HepG2 (cell line): ENCODE measurements at regions not wholly inside any gene's neighbourhood (a gene's known extent, or its start where the extent isn't known, plus 50 kb on each side); places are given as distances from the start of the nearest gene placed in this dataset.

Experiments
- ATAC-seq: fragments of 200-7000 bp; cut with Tn5 transposase; 3 replicates; pipeline ENCODE4 v1.9.1; 2020; ENCODE audit warnings: mild to moderate bottlenecking, moderate library complexity
- BruUV-seq: library from RNA; stranded (reverse); fragments of 400-500 nt; replicated peaks from 2 replicates; lab custom pipeline; 2021; lab: Mats Ljungman, UMichigan
- CTCF ChIA-PET: fragments of 300-600 bp; formaldehyde crosslinking; extraction: SDS; loops from one replicate; lab custom pipeline; 2021; ENCODE audit warnings: low total read pairs, inconsistent platforms, low intra/inter-chr PET ratio; lab: Yijun Ruan, JAX
- POLR2A ChIA-PET: fragments of 350-600 bp; sonication (Branson Sonifier 250); formaldehyde crosslinking; loops from one replicate; lab custom pipeline; 2020; ENCODE audit warnings: antibody characterized with exemption, inconsistent platforms; lab: Yijun Ruan, JAX
- DNase-seq: peaks from one replicate; pipeline ENCODE4 v3.0.0-alpha.2; 2015; ENCODE audit warnings: low spot score
- FAIRE-seq: peaks from 3 replicates; lab custom pipeline; 2011; peaks lifted over from hg19 to GRCh38; lab: Jason Lieb, UNC
- H2AFZ ChIP-seq: one replicate; pipeline ENCODE4 v1.6.1; 2011; ENCODE audit warnings: low read length, inconsistent platforms
- H3K27ac ChIP-seq: fragments of 300-600 bp; 3 replicates; pipeline ENCODE4 v1.8.0; 2011; ENCODE audit warnings: mixed run types, mild to moderate bottlenecking, mixed read lengths, low read length, inconsistent platforms; ENCODE audit not compliant: insufficient read depth; ENCODE audit errors: extremely low read length
- H3K27me3 ChIP-seq, 2 experiments: fragments of 200-600 bp in 1 of 2; 2 replicates in 1 of 2; 3 replicates in 1 of 2; pipeline versions ENCODE4 v1.6.0 to v1.8.0; 2011; ENCODE audit warnings: low read length in 2 of 2, mild to moderate bottlenecking in 2 of 2, moderate library complexity in 2 of 2, inconsistent platforms in 1 of 2; ENCODE audit not compliant: insufficient read depth in 2 of 2, control insufficient read depth in 1 of 2
- H3K36me3 ChIP-seq, 2 experiments: fragments of 200-600 bp in 1 of 2; replicated peaks in 1 of 2; 2 replicates in 1 of 2; 3 replicates in 1 of 2; pipeline versions ENCODE4 v1.5.1 to v1.8.0; 2011; ENCODE audit warnings: low read length in 2 of 2, inconsistent platforms in 1 of 2; ENCODE audit not compliant: insufficient read depth in 2 of 2, control insufficient read depth in 1 of 2
- H3K4me1 ChIP-seq: 2 replicates; pipeline ENCODE4 v1.5.1; 2012; ENCODE audit warnings: low read length, inconsistent platforms; ENCODE audit not compliant: insufficient read depth
- H3K4me2 ChIP-seq: 2 replicates; pipeline ENCODE4 v1.6.0; 2011; ENCODE audit warnings: low read depth, low read length, inconsistent platforms
- H3K4me3 ChIP-seq, 3 experiments: fragments of 200-600 bp in 1 of 3; sonication (generic), shearing (Covaris generic) in 1 of 3; replicated peaks in 1 of 3; 2 replicates each; pipeline ENCODE4 v1.5.1; 2011 to 2016; ENCODE audit warnings: low read length in 3 of 3, inconsistent platforms in 2 of 3, low read depth in 2 of 3, mild to moderate bottlenecking in 2 of 3, control low read depth in 1 of 3, mixed read lengths in 1 of 3; ENCODE audit not compliant: insufficient read depth in 1 of 3
- H3K79me2 ChIP-seq: one replicate; pipeline ENCODE4 v1.6.1; 2011; ENCODE audit warnings: low read length, inconsistent platforms; ENCODE audit not compliant: insufficient read depth
- H3K9ac ChIP-seq: 2 replicates; pipeline ENCODE4 v1.6.0; 2011; ENCODE audit warnings: mild to moderate bottlenecking, low read depth, low read length, inconsistent platforms; ENCODE audit not compliant: insufficient read depth
- H3K9me3 ChIP-seq: 2 replicates; pipeline ENCODE4 v1.5.1; 2012; ENCODE audit warnings: mild to moderate bottlenecking, low read length
- H4K20me1 ChIP-seq: 2 replicates; pipeline ENCODE4 v1.6.0; 2011; ENCODE audit warnings: inconsistent platforms, mild to moderate bottlenecking, low read length, moderate library complexity; ENCODE audit not compliant: insufficient read depth
- ARNT2 ChIP-seq: sonication (generic); formaldehyde crosslinking; IDR thresholded peaks from 2 replicates; pipeline ENCODE4 v1.8.0; 2022; ENCODE audit warnings: mild to moderate bottlenecking, low read depth, missing genetic modification reagents, moderate library complexity
- BRCA1 ChIP-seq: sonication (generic); formaldehyde crosslinking; IDR thresholded peaks from 2 replicates; pipeline ENCODE4 v1.4.0; 2020; ENCODE audit warnings: missing genetic modification reagents
- BRF2 ChIP-seq: sonication (generic); formaldehyde crosslinking; IDR thresholded peaks from 2 replicates; pipeline ENCODE4 v1.8.1; 2022; ENCODE audit warnings: mild to moderate bottlenecking, missing genetic modification reagents
- CCAR2 ChIP-seq: fragments of 200-400 bp; formaldehyde crosslinking; optimal IDR thresholded peaks from 2 replicates; pipeline ENCODE3; 2018; ENCODE audit warnings: low read depth, mild to moderate bottlenecking, low read length, moderate library complexity
- CREB1 ChIP-seq, 2 experiments: fragments of 450-650 bp in 1 of 2; IDR thresholded peaks; 2 replicates each; pipeline ENCODE4 v1.6.1; 2016 to 2017; ENCODE audit warnings: control low read depth in 1 of 2, mild to moderate bottlenecking in 1 of 2, missing compliant biosample characterization in 1 of 2, missing genetic modification characterization in 1 of 2
- GATAD1 ChIP-seq: IDR thresholded peaks from 2 replicates; pipeline ENCODE4 v1.6.1; 2016; ENCODE audit warnings: missing genetic modification reagents, missing compliant biosample characterization
- IKZF1 ChIP-seq: fragments of 450-650 bp; IDR thresholded peaks from 2 replicates; pipeline ENCODE4 v1.7.1; 2016
- KDM4B ChIP-seq: sonication (generic); formaldehyde crosslinking; IDR thresholded peaks from 2 replicates; pipeline ENCODE4 v1.4.0; 2020; ENCODE audit warnings: missing genetic modification reagents
- NAIF1 ChIP-seq: sonication (generic); formaldehyde crosslinking; IDR thresholded peaks from 2 replicates; pipeline ENCODE4 v1.5.0; 2020; ENCODE audit warnings: mild to moderate bottlenecking, missing genetic modification reagents, borderline replicate concordance
- SP4 ChIP-seq: sonication (generic); formaldehyde crosslinking; IDR thresholded peaks from 2 replicates; pipeline ENCODE4 v1.8.1; 2023; ENCODE audit warnings: mild to moderate bottlenecking, missing genetic modification reagents
- ZFP82 ChIP-seq: sonication (generic); formaldehyde crosslinking; IDR thresholded peaks from 2 replicates; pipeline ENCODE4 v1.5.1; 2020; ENCODE audit warnings: mild to moderate bottlenecking, missing genetic modification reagents, borderline replicate concordance
- ZIK1 ChIP-seq: sonication (generic); formaldehyde crosslinking; IDR thresholded peaks from 2 replicates; pipeline ENCODE4 v1.5.0; 2020; ENCODE audit warnings: mild to moderate bottlenecking, low read depth, missing genetic modification reagents, borderline replicate concordance
- ZNF225 ChIP-seq: sonication (generic); formaldehyde crosslinking; IDR thresholded peaks from 2 replicates; pipeline ENCODE4 v1.4.0; 2020; ENCODE audit warnings: mild to moderate bottlenecking, missing genetic modification reagents
- ZNF234 ChIP-seq: sonication (generic); formaldehyde crosslinking; conservative IDR thresholded peaks from 2 replicates; pipeline ENCODE4 v1.5.1; 2020; ENCODE audit warnings: mild to moderate bottlenecking, missing genetic modification reagents
- ZNF547 ChIP-seq: sonication (generic); formaldehyde crosslinking; IDR thresholded peaks from 2 replicates; pipeline ENCODE4 v1.5.1; 2020; ENCODE audit warnings: mild to moderate bottlenecking, missing genetic modification reagents
- ZNF577 ChIP-seq: sonication (generic); formaldehyde crosslinking; IDR thresholded peaks from 2 replicates; pipeline ENCODE4 v1.4.0; 2020; ENCODE audit warnings: mild to moderate bottlenecking, low read depth, missing genetic modification reagents, borderline replicate concordance
- ZNF639 ChIP-seq: conservative IDR thresholded peaks from 2 replicates; pipeline ENCODE4 v1.6.1; 2018; ENCODE audit warnings: missing genetic modification reagents
- ZNF800 ChIP-seq: sonication (generic); formaldehyde crosslinking; IDR thresholded peaks from 2 replicates; pipeline ENCODE4 v1.4.0; 2020; ENCODE audit warnings: missing genetic modification reagents
- ZSCAN22 ChIP-seq: sonication (generic); formaldehyde crosslinking; IDR thresholded peaks from 2 replicates; pipeline ENCODE4 v1.4.0; 2020; ENCODE audit warnings: mild to moderate bottlenecking, missing genetic modification reagents
- in situ Hi-C: cut with HindIII; loops from 2 replicates; pipeline ENCODE4 v1.10.0; 2017; ENCODE audit warnings: low pct_unique_long_range_greater_than_20kb; ENCODE audit not compliant: extremely low pct_ligation_motif_present
- intact Hi-C: fragments of 100-400 bp; cut with micrococcal nuclease; formaldehyde crosslinking; loops from one replicate; pipeline ENCODE4 v1.10.0; 2022; ENCODE audit not compliant: unreplicated experiment

GRCh38 chr7:112882991-112883390 lies 92.8 kb upstream of the TMEM168 start:
- no peak overlapping the region for H2AFZ ChIP-seq
- no peaks in the 10 kb centered on the region for H3K79me2 ChIP-seq
- H3K36me3 ChIP-seq: no peaks in the 10 kb centered on the region
- TF ChIP-seq BRCA1 (CRISPR knock-in tag) (no peak), ZNF577 (no peak), ZNF234 (CRISPR knock-in tag) (no peak), ZNF225 (CRISPR knock-in tag) (no peak), KDM4B (CRISPR knock-in tag) (no peak), CREB1 (IDR thresholded peaks at IDR 0.05) (no peak), CREB1 (CRISPR knock-in tag; IDR thresholded peaks at IDR 0.05) (no peak), BRF2 (no peak), ZNF547 (CRISPR knock-in tag) (no peak), CCAR2 (no peak), GATAD1 (CRISPR knock-in tag) (no peak), ZIK1 (no peak), IKZF1 (no peak), ZSCAN22 (CRISPR knock-in tag) (no peak), SP4 (no peak), NAIF1 (CRISPR knock-in tag) (no peak), ZNF639 (CRISPR knock-in tag) (no peak), ZNF800 (CRISPR knock-in tag) (no peak), ZFP82 (CRISPR knock-in tag) (no peak), ARNT2 (CRISPR knock-in tag) (no peak)
- FAIRE-seq: no peak
- ChIA-PET CTCF (no interaction called here), POLR2A (no interaction called here)
- in situ Hi-C loops: no loop called here
- no peak overlapping the region for H3K4me3 ChIP-seq
- no peaks in the 10 kb centered on the region for H3K27me3 ChIP-seq
- ATAC-seq: no peak
- H3K4me1 ChIP-seq: no peaks in the 10 kb centered on the region
- H3K27ac ChIP-seq: no peak overlapping the region
- no TSS peak for BruUV-seq
- no peak for DNase-seq
- H3K9ac ChIP-seq: no peak overlapping the region
- no peaks in the 10 kb centered on the region for H3K9me3 ChIP-seq
- intact Hi-C loops: no loop called here
- no peaks in the 10 kb centered on the region for H4K20me1 ChIP-seq
- H3K4me2 ChIP-seq: no peak overlapping the region
